Omental fat pad (tissue), 3 donors: ENCODE measurements at regions not wholly inside any gene's neighbourhood (a gene's known extent, or its start where the extent isn't known, plus 50 kb on each side); places are given as distances from the start of the nearest gene placed in this dataset.

Experiments used
- ATAC-seq: fragments of 150-250 bp; one replicate; pipeline ENCODE4 v1.9.1; 2016; ENCODE audit warnings: mild to moderate bottlenecking, moderate library complexity; ENCODE audit not compliant: low FRiP score
- DNase-seq: peaks from one replicate; pipeline ENCODE4 v3.0.0-alpha.2; 2019; ENCODE audit warnings: low spot score
- TF ChIP-seq, protein P1 (sequence below), 3 donors: fragments of 450-650 bp; IDR thresholded peaks; one replicate each; pipeline ENCODE4 v1.5.1; 2016 to 2017; ENCODE audit warnings: antibody characterized with exemption in 3 of 3, mild to moderate bottlenecking in 3 of 3, moderate library complexity in 2 of 3

DNA sequence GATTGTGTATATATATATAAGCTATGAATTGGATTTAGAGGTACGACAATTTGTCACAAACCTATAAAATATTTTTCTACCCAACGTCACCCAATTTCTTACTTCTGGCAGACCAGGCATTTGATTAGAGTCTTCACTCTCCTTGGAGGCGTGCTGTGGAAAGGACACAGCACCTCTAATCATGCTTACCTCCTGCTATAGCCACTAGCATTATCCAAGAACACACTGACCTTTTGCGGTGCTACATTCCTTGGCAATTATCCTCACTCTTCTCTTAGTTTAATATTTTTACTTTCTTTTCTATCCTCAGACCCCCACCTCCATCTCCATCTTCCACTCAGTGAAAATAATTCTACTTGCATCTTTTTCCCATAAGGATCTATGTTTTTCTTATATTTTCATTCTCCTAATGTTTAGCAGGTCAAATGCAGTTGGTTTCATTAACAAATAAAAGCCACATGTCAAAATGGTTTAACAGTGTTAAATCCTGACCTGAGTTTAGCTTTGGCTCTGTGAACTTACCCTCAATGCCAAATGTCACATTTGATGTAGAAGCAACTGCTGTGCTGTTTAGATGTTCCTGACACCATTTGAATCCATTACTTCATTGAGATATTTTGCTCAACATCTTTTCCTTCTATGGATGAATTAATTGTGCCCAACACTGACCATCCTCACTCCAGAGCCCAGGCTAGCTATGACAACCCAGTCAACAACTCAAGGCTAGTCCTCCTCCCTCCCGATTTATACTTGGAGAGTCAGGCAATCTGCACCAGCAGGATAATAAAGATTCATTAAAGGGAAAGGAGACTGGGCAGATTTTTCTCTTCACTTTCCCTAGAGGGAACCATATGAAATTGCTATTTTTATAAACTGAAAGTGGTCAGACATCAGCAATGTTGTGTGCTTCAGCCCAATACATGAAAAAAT lies 240.5 kb downstream of the MREG start:
- ATAC-seq (no peak), DNase-seq (no peak)
- TF ChIP-seq, protein P1, sequence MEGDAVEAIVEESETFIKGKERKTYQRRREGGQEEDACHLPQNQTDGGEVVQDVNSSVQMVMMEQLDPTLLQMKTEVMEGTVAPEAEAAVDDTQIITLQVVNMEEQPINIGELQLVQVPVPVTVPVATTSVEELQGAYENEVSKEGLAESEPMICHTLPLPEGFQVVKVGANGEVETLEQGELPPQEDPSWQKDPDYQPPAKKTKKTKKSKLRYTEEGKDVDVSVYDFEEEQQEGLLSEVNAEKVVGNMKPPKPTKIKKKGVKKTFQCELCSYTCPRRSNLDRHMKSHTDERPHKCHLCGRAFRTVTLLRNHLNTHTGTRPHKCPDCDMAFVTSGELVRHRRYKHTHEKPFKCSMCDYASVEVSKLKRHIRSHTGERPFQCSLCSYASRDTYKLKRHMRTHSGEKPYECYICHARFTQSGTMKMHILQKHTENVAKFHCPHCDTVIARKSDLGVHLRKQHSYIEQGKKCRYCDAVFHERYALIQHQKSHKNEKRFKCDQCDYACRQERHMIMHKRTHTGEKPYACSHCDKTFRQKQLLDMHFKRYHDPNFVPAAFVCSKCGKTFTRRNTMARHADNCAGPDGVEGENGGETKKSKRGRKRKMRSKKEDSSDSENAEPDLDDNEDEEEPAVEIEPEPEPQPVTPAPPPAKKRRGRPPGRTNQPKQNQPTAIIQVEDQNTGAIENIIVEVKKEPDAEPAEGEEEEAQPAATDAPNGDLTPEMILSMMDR (IDR thresholded peaks at IDR 0.05): no peak

DNA sequence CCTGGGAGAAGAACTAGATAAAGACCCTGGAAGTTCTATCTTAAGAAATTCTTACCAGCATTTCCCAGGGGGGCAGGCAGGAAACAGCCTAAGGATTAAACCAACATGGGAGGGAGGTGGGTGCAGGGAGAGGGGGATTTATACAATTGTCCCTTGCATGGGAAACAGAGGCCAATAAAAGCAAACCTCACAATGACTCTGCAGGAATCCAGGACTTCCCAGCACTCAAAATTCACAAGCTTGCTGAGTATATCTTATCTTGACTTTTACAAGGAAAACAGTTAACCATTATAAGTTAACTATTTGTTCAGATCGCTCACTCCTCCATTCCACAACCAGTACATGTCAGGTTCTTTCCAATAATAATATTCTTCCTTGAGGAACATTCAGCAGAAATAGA lies 241.3 kb downstream of the MREG start:
- TF ChIP-seq, protein P1 (IDR thresholded peaks at IDR 0.05): no peak
- DNase-seq (no peak), ATAC-seq (no peak)

DNA sequence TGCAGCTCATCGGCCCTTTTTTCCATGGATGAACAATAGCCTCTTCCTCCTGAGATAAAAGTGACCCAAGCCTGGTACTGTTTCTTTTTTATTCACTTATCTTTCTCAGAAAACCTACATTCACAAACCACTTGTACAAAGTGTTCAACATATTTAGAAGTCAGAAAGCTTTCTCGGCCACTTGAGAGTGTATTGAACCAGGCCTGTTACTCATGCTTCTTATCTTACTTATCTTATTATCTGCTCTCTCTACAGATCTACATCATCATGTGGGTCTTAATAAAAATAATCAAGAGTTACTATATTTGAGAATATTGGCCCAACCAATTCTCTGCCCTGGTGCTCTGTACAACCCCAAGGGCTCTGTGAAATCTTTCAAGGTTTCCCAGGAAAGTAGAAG lies 242.1 kb downstream of the MREG start:
- DNase-seq: no peak
- ATAC-seq: no peak
- TF ChIP-seq, protein P1 (IDR thresholded peaks at IDR 0.05): no peak

DNA sequence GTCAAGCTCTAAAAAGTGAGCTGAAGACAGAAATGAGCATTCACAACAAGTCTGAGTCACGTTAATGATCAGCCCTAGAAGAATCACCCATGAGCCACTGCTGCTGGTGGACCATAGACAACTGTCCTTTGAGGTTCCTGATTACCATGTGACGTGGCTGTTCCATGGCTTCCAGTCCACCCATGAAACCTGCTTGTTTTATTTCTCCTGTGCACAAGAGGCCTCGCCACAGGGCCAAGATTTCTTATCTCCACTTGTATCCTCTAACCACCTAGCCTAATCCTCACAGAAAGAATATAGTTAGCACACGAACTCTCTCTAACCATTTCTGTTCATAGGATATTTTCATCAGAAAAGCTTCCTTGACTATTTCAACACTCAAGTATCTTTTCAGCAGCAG lies 242.7 kb downstream of the MREG start:
- ATAC-seq (no peak), DNase-seq (no peak)
- TF ChIP-seq, protein P1 (IDR thresholded peaks at IDR 0.05): no peak

DNA sequence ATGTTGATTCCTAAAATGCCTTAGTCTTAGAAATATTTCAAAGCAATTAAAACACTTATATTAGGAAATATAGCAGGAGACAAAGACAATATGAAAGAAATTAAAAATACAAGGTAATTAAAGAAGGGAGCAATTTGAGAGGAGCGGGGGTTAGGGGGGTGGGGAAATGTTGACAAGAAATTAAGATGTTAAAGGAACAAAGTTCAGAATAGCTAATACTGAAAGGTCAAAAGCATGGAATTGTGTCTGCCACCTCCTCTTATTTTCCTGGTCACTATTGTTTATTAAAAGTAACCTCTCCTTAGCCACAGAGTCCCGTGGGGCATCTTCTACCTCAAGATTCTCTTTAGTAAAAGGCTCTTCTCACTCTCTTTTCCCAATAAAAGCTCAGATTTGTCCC lies 244.1 kb downstream of the MREG start:
- TF ChIP-seq, protein P1 (IDR thresholded peaks at IDR 0.05): no peak

DNA sequence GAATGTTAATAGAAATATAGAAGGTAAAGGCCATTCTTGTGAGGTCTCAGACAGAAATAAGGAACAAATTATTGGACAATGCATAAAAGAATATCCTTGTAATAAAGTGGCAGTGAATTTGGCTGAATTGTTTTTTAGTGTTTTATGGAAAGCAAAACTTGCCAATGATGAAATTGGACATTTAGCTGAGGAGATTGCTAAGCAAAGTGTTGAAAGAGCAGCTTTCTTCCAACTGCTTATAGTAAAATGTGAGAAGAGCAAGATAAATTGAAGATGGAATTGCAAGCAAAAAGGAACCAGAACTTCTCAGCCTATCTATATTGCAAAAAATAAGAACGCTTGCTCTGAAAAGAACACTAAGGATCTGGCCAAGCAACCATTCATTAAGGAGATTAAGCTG lies 245.7 kb downstream of the MREG start:
- ATAC-seq: no peak
- no peak for DNase-seq
- TF ChIP-seq, protein P1 (IDR thresholded peaks at IDR 0.05): no peak

More for the DNA sequence above, 244.1 kb downstream of the MREG start:
- DNase-seq (no peak), ATAC-seq (no peak)
